GM12892 (cell line): ENCODE measurements at regions not wholly inside any gene's neighbourhood (a gene's known extent, or its start where the extent isn't known, plus 50 kb on each side); places are given as distances from the start of the nearest gene placed in this dataset.

Experiments
- POLR2A ChIP-seq: IDR thresholded peaks from 2 replicates; pipeline ENCODE4 v1.6.1; 2011; ENCODE audit warnings: low read depth, low read length, control low read depth
- POLR2AphosphoS5 ChIP-seq: IDR thresholded peaks from 2 replicates; pipeline ENCODE4 v1.6.1; 2011; ENCODE audit warnings: low read depth, low read length, control low read depth
- TAF1 ChIP-seq: IDR thresholded peaks from 2 replicates; pipeline ENCODE4 v1.6.1; 2011; ENCODE audit warnings: low read depth, mild to moderate bottlenecking, control low read depth, low read length, borderline replicate concordance

DNA sequence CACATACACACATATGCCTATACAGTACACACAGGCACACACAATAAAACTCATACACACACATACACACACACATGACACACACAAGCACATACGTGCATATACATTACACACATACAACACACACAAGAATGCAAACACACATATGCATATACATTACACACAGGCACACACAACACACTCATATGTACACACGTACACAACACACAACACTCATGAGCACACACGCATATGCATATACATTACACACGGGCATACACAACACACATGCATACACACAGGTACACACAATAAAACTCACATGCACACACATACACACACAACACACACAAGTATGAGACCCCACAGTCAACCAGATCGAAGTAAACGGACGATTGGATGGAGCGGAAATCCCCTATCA, 238.2 kb downstream of the ERMARD start:
- TF ChIP-seq POLR2A (no peak), POLR2AphosphoS5 (no peak), TAF1 (no peak)
